ENCODE measurements at regions not wholly inside any gene's neighbourhood (a gene's known extent, or its start where the extent isn't known, plus 50 kb on each side); places are given as distances from the start of the nearest gene placed in this dataset.

GRCh38 chr4:14361084-14361483, 641.2 kb upstream of the CPEB2 start:
- in situ Hi-C loops (cut with MboI; ENCODE audit: low pct_unique_long_range_greater_than_20kb, low sequenced_read_pairs, unreplicated experiment): no loop called here
- DNase-seq (ENCODE audit: low spot score): no peak
- TF ChIP-seq CTCF (IDR thresholded peaks at IDR 0.05; ENCODE audit: extremely low read depth, insufficient read depth, missing control alignments): no peak

GRCh38 chr4:14362385-14362784, 639.9 kb upstream of the CPEB2 start:
- in situ Hi-C loops (cut with MboI; ENCODE audit: low pct_unique_long_range_greater_than_20kb, low sequenced_read_pairs, unreplicated experiment): no loop called here
- no peak for TF ChIP-seq CTCF (IDR thresholded peaks at IDR 0.05; ENCODE audit: extremely low read depth, insufficient read depth, missing control alignments)
- DNase-seq (ENCODE audit: low spot score): no peak

GRCh38 chr4:14364953-14365536, 637.2 kb upstream of the CPEB2 start:
- in situ Hi-C loops (cut with MboI; ENCODE audit: low pct_unique_long_range_greater_than_20kb, low sequenced_read_pairs, unreplicated experiment): no loop called here
- no peak for TF ChIP-seq CTCF (IDR thresholded peaks at IDR 0.05; ENCODE audit: extremely low read depth, insufficient read depth, missing control alignments)
- DNase-seq (ENCODE audit: low spot score): no peak

GRCh38 chr4:14368391-14368790, 633.9 kb upstream of the CPEB2 start:
- no peak for DNase-seq (ENCODE audit: low spot score)
- in situ Hi-C loops (cut with MboI; ENCODE audit: low pct_unique_long_range_greater_than_20kb, low sequenced_read_pairs, unreplicated experiment): no loop called here
- no peak for TF ChIP-seq CTCF (IDR thresholded peaks at IDR 0.05; ENCODE audit: extremely low read depth, insufficient read depth, missing control alignments)

GRCh38 chr4:14371131-14371530, 631.1 kb upstream of the CPEB2 start:
- in situ Hi-C loops (cut with MboI; ENCODE audit: low pct_unique_long_range_greater_than_20kb, low sequenced_read_pairs, unreplicated experiment): no loop called here
- TF ChIP-seq CTCF (IDR thresholded peaks at IDR 0.05; ENCODE audit: extremely low read depth, insufficient read depth, missing control alignments): no peak
- no peak for DNase-seq (ENCODE audit: low spot score)

GRCh38 chr4:14375816-14376215, 626.5 kb upstream of the CPEB2 start:
- TF ChIP-seq CTCF (IDR thresholded peaks at IDR 0.05; ENCODE audit: extremely low read depth, insufficient read depth, missing control alignments): no peak
- in situ Hi-C loops (cut with MboI; ENCODE audit: low pct_unique_long_range_greater_than_20kb, low sequenced_read_pairs, unreplicated experiment): no loop called here
- no peak for DNase-seq (ENCODE audit: low spot score)

GRCh38 chr4:14379183-14379582, 623.1 kb upstream of the CPEB2 start:
- in situ Hi-C loops (cut with MboI; ENCODE audit: low pct_unique_long_range_greater_than_20kb, low sequenced_read_pairs, unreplicated experiment): no loop called here
- no peak for TF ChIP-seq CTCF (IDR thresholded peaks at IDR 0.05; ENCODE audit: extremely low read depth, insufficient read depth, missing control alignments)
- no peak for DNase-seq (ENCODE audit: low spot score)
